OCI-LY1 (cell line): ENCODE measurements at regions not wholly inside any gene's neighbourhood (a gene's known extent, or its start where the extent isn't known, plus 50 kb on each side); places are given as distances from the start of the nearest gene placed in this dataset.

ENCODE experiments used
- H2AFZ ChIP-seq: fragments of 200-600 bp; sonication (generic), shearing (Covaris generic); 2 replicates; pipeline ENCODE4 v1.6.0; 2014; ENCODE audit warnings: antibody characterized with exemption, mild to moderate bottlenecking, low read length
- H3F3A ChIP-seq: fragments of 200-600 bp; sonication (generic), shearing (Covaris generic); 2 replicates; pipeline ENCODE4 v1.6.0; 2014; ENCODE audit warnings: mild to moderate bottlenecking, antibody characterized with exemption, low read length, moderate library complexity; ENCODE audit not compliant: insufficient read depth
- H3K27ac ChIP-seq: fragments of 200-600 bp; sonication (generic); 2 replicates; pipeline ENCODE4 v1.5.1; 2014; ENCODE audit warnings: low read length, mixed run types, mild to moderate bottlenecking, low read depth; ENCODE audit not compliant: poor library complexity, severe bottlenecking
- H3K27me3 ChIP-seq: fragments of 200-600 bp; sonication (generic); 2 replicates; pipeline ENCODE4 v1.6.0; 2014; ENCODE audit warnings: antibody characterized with exemption, mild to moderate bottlenecking, low read length, moderate library complexity; ENCODE audit not compliant: insufficient read depth
- H3K36me3 ChIP-seq: fragments of 200-600 bp; sonication (generic); 2 replicates; pipeline ENCODE4 v1.6.1; 2014; ENCODE audit warnings: mild to moderate bottlenecking, antibody characterized with exemption, low read length, moderate library complexity, mixed read lengths; ENCODE audit not compliant: insufficient read depth
- H3K4me1 ChIP-seq: fragments of 200-600 bp; sonication (generic); 2 replicates; pipeline ENCODE4 v1.5.1; 2014; ENCODE audit warnings: mild to moderate bottlenecking, low read length, moderate library complexity; ENCODE audit not compliant: insufficient read depth, severe bottlenecking
- H3K4me2 ChIP-seq: fragments of 200-600 bp; sonication (generic), shearing (Covaris generic); 2 replicates; pipeline ENCODE4 v1.6.1; 2014; ENCODE audit warnings: low read length
- H3K4me3 ChIP-seq: fragments of 200-600 bp; sonication (generic); 2 replicates; pipeline ENCODE4 v1.5.1; 2014; ENCODE audit warnings: low read length, low read depth, mild to moderate bottlenecking, mixed read lengths; ENCODE audit not compliant: poor library complexity, severe bottlenecking
- H3K79me2 ChIP-seq: fragments of 200-600 bp; shearing (Covaris generic); 2 replicates; pipeline ENCODE4 v1.6.1; 2016; ENCODE audit warnings: mixed run types, low read length, mixed read lengths; ENCODE audit not compliant: insufficient read depth
- H3K9ac ChIP-seq: fragments of 200-600 bp; sonication (generic), shearing (Covaris generic); 2 replicates; pipeline ENCODE4 v1.6.1; 2014; ENCODE audit warnings: mild to moderate bottlenecking, low read length, mixed read lengths
- H3K9me2 ChIP-seq: fragments of 200-600 bp; sonication (generic), shearing (Covaris generic); 2 replicates; pipeline ENCODE4 v1.6.1; 2014; ENCODE audit warnings: low read depth, mild to moderate bottlenecking, low read length, mixed read lengths
- H3K9me3 ChIP-seq: fragments of 200-600 bp; shearing (Covaris generic); 2 replicates; pipeline ENCODE4 v1.6.1; 2014; ENCODE audit warnings: low read length, mixed read lengths
- H4K20me1 ChIP-seq: fragments of 200-600 bp; sonication (generic), shearing (Covaris generic); 2 replicates; pipeline ENCODE4 v1.6.0; 2016; ENCODE audit warnings: mild to moderate bottlenecking, low read length; ENCODE audit not compliant: insufficient read depth
- EZH2 ChIP-seq: fragments of 200-600 bp; sonication (generic), shearing (Covaris generic); IDR thresholded peaks from 2 replicates; pipeline ENCODE4 v1.8.0; 2017; ENCODE audit warnings: borderline replicate concordance, mixed run types, mild to moderate bottlenecking, antibody characterized with exemption, low read length, moderate library complexity, mixed read lengths
- TF ChIP-seq, protein P1 (sequence below): fragments of 200-600 bp; sonication (generic), shearing (Covaris generic); IDR thresholded peaks from 2 replicates; pipeline ENCODE4 v1.5.1; 2017; ENCODE audit warnings: mild to moderate bottlenecking, antibody characterized with exemption, low read length, moderate library complexity, mixed read lengths

DNA sequence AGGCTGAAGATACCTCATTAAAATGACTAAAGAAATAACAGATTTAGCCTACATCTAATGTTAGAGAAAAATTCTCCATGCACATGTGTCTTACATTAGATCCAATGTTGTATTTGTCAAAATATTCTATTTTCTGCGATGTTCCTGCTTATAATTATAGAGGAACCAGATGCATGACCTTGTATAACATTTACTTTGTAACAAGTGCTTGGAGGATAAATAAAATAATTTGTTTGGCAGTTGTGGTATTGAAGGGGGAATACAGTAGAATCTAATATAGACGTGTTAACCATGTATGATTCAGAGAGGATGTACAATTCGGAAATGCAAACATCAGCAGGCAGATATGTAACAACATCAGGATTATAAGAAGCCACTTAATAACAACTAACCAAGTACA, 922.2 kb downstream of the TUSC7 start:
- Histone ChIP-seq H3F3A (no peaks in the 10 kb centered on the region), H3K4me1 (no peaks in the 10 kb centered on the region), H3K36me3 (no peaks in the 10 kb centered on the region), H4K20me1 (no peaks in the 10 kb centered on the region), H2AFZ (no peak overlapping the region), H3K27me3 (no peaks in the 10 kb centered on the region), H3K9me3 (no peaks in the 10 kb centered on the region), H3K4me3 (no peak overlapping the region), H3K27ac (no peak overlapping the region), H3K4me2 (no peak overlapping the region), H3K79me2 (no peaks in the 10 kb centered on the region), H3K9ac (no peak overlapping the region), H3K9me2 (no peaks in the 10 kb centered on the region)
- no peak for TF ChIP-seq EZH2
- TF ChIP-seq, protein P1, sequence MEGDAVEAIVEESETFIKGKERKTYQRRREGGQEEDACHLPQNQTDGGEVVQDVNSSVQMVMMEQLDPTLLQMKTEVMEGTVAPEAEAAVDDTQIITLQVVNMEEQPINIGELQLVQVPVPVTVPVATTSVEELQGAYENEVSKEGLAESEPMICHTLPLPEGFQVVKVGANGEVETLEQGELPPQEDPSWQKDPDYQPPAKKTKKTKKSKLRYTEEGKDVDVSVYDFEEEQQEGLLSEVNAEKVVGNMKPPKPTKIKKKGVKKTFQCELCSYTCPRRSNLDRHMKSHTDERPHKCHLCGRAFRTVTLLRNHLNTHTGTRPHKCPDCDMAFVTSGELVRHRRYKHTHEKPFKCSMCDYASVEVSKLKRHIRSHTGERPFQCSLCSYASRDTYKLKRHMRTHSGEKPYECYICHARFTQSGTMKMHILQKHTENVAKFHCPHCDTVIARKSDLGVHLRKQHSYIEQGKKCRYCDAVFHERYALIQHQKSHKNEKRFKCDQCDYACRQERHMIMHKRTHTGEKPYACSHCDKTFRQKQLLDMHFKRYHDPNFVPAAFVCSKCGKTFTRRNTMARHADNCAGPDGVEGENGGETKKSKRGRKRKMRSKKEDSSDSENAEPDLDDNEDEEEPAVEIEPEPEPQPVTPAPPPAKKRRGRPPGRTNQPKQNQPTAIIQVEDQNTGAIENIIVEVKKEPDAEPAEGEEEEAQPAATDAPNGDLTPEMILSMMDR, result no peak

GRCh38 chr3:117632191-117632590, 922.6 kb downstream of the TUSC7 start:
- Histone ChIP-seq H3K4me1 (no peaks in the 10 kb centered on the region), H3K9ac (no peak overlapping the region), H3K4me3 (no peak overlapping the region), H3K36me3 (no peaks in the 10 kb centered on the region), H3K27ac (no peak overlapping the region), H2AFZ (no peak overlapping the region), H3F3A (no peaks in the 10 kb centered on the region), H3K9me2 (no peaks in the 10 kb centered on the region), H3K4me2 (no peak overlapping the region), H3K27me3 (no peaks in the 10 kb centered on the region), H4K20me1 (no peaks in the 10 kb centered on the region), H3K9me3 (no peaks in the 10 kb centered on the region), H3K79me2 (no peaks in the 10 kb centered on the region)
- TF ChIP-seq, protein P1, result no peak
- no peak for TF ChIP-seq EZH2

DNA sequence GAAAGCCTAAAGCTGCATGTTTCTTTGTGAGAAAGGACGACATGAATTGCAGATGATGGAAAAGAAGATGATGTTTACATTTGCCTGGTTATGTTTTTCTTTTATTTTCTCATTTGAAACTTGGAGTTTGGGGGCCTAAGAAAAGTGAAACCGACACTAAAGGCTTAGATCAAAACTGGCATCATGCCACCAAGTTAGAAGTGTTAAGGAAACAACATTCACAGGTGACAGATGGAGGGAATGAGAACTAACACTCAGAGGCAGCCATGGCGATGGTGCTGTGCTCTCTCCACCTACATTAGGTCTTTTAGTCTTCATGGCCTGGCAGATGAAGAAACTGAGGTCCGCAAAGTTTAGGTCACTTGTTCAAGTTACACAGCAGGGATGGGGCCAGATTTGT, 923.6 kb downstream of the TUSC7 start:
- Histone ChIP-seq H3K27me3 (no peaks in the 10 kb centered on the region), H4K20me1 (no peaks in the 10 kb centered on the region), H3F3A (no peaks in the 10 kb centered on the region), H3K9ac (no peak overlapping the region), H2AFZ (no peak overlapping the region), H3K36me3 (no peaks in the 10 kb centered on the region), H3K27ac (no peak overlapping the region), H3K4me2 (no peak overlapping the region), H3K9me3 (no peaks in the 10 kb centered on the region), H3K4me1 (no peaks in the 10 kb centered on the region), H3K9me2 (no peaks in the 10 kb centered on the region), H3K79me2 (no peaks in the 10 kb centered on the region), H3K4me3 (no peak overlapping the region)
- TF ChIP-seq, protein P1, result no peak
- no peak for TF ChIP-seq EZH2
